Neural cell (in vitro differentiated cells): ENCODE measurements at regions not wholly inside any gene's neighbourhood (a gene's known extent, or its start where the extent isn't known, plus 50 kb on each side); places are given as distances from the start of the nearest gene placed in this dataset.

Experiments
- H2AFZ ChIP-seq: fragments of 200-600, 300-800 bp; sonication (generic), shearing (Covaris generic); 2 replicates; pipeline ENCODE4 v1.6.0; 2014; ENCODE audit warnings: low read depth, mild to moderate bottlenecking, antibody characterized with exemption, low read length, moderate library complexity
- H3F3A ChIP-seq: fragments of 200-600 bp; shearing (Covaris generic); 2 replicates; pipeline ENCODE4 v1.6.1; 2016; ENCODE audit warnings: mild to moderate bottlenecking, moderate library complexity, mixed read lengths, antibody characterized with exemption, low read length; ENCODE audit not compliant: insufficient read depth, poor library complexity, severe bottlenecking
- H3K27ac ChIP-seq: fragments of 200-600, 300-800 bp; sonication (generic), shearing (Covaris generic); 2 replicates; pipeline ENCODE4 v1.5.1; 2014; ENCODE audit warnings: mild to moderate bottlenecking, low read length, moderate library complexity
- H3K27me3 ChIP-seq: fragments of 300-800, 200-600 bp; sonication (generic), shearing (Covaris generic); 2 replicates; pipeline ENCODE4 v1.6.0; 2014; ENCODE audit warnings: mild to moderate bottlenecking, low read depth, low read length, moderate library complexity; ENCODE audit not compliant: insufficient read depth
- H3K36me3 ChIP-seq: fragments of 300-800, 200-600 bp; sonication (generic), shearing (Covaris generic); 2 replicates; pipeline ENCODE4 v1.5.1; 2014; ENCODE audit warnings: mild to moderate bottlenecking, antibody characterized with exemption, low read length, moderate library complexity; ENCODE audit not compliant: insufficient read depth
- H3K4me2 ChIP-seq: fragments of 300-800, 200-600 bp; sonication (generic), shearing (Covaris generic); 2 replicates; pipeline ENCODE4 v1.6.0; 2014; ENCODE audit warnings: mild to moderate bottlenecking, low read length
- H3K4me3 ChIP-seq: fragments of 300-800, 200-600 bp; sonication (generic), shearing (Covaris generic); 2 replicates; pipeline ENCODE4 v1.5.1; 2014; ENCODE audit warnings: mild to moderate bottlenecking, low read length, moderate library complexity
- H3K79me2 ChIP-seq: fragments of 200-600 bp; shearing (Covaris generic); replicated peaks from 2 replicates; pipeline ENCODE4 v1.6.0; 2014; ENCODE audit warnings: mild to moderate bottlenecking, low read length, moderate library complexity; ENCODE audit not compliant: insufficient read depth
- H3K9ac ChIP-seq: fragments of 300-800, 200-600 bp; sonication (generic), shearing (Covaris generic); 2 replicates; pipeline ENCODE4 v1.6.1; 2016; ENCODE audit warnings: mild to moderate bottlenecking, low read length, mixed read lengths
- H3K9me2 ChIP-seq: fragments of 200-600 bp; shearing (Covaris generic); 2 replicates; pipeline ENCODE4 v1.6.1; 2016; ENCODE audit warnings: mild to moderate bottlenecking, low read length, mixed read lengths; ENCODE audit not compliant: insufficient read depth
- H3K9me3 ChIP-seq: fragments of 200-600, 300-800 bp; sonication (generic), shearing (Covaris generic); 2 replicates; pipeline ENCODE4 v1.6.1; 2016; ENCODE audit warnings: mild to moderate bottlenecking, mixed run types, low read length, moderate library complexity, mixed read lengths
- H4K20me1 ChIP-seq: fragments of 200-600 bp; shearing (Covaris generic); 2 replicates; pipeline ENCODE4 v1.6.1; 2016; ENCODE audit warnings: mild to moderate bottlenecking, mixed run types; ENCODE audit not compliant: insufficient read depth
- CTCF ChIP-seq: fragments of 450-650 bp; IDR thresholded peaks from 2 replicates; pipeline ENCODE4 v1.5.1; 2014; ENCODE audit warnings: antibody characterized with exemption, mild to moderate bottlenecking, moderate library complexity; ENCODE audit not compliant: poor library complexity, severe bottlenecking
- EP300 ChIP-seq: fragments of 450-650 bp; conservative IDR thresholded peaks from 2 replicates; pipeline ENCODE4 v1.6.1; 2014; ENCODE audit warnings: antibody characterized with exemption, mild to moderate bottlenecking, moderate library complexity; ENCODE audit not compliant: poor library complexity, severe bottlenecking
- EZH2 ChIP-seq: fragments of 200-600, 300-800 bp; shearing (Covaris generic), sonication (generic); IDR thresholded peaks from 2 replicates; pipeline ENCODE4 v1.6.1; 2014; ENCODE audit warnings: antibody characterized with exemption, low read length, borderline replicate concordance, mild to moderate bottlenecking; ENCODE audit not compliant: insufficient read depth, poor library complexity, severe bottlenecking
- MXI1 ChIP-seq: fragments of 450-650 bp; conservative IDR thresholded peaks from 2 replicates; pipeline ENCODE4 v1.6.1; 2014; ENCODE audit warnings: antibody characterized with exemption, mild to moderate bottlenecking; ENCODE audit not compliant: poor library complexity, severe bottlenecking
- POLR2AphosphoS5 ChIP-seq: IDR thresholded peaks from 2 replicates; pipeline ENCODE4 v1.6.1; 2012
- RAD21 ChIP-seq: fragments of 450-650 bp; conservative IDR thresholded peaks from 2 replicates; pipeline ENCODE4 v1.6.1; 2014; ENCODE audit warnings: antibody characterized with exemption, mild to moderate bottlenecking, moderate library complexity
- REST ChIP-seq: IDR thresholded peaks from 2 replicates; pipeline ENCODE4 v1.6.1; 2012; ENCODE audit warnings: borderline replicate concordance
- SMC3 ChIP-seq: fragments of 450-650 bp; conservative IDR thresholded peaks from 2 replicates; pipeline ENCODE4 v1.6.1; 2014; ENCODE audit warnings: antibody characterized with exemption, mild to moderate bottlenecking, moderate library complexity; ENCODE audit not compliant: poor library complexity
- TAF1 ChIP-seq: IDR thresholded peaks from 2 replicates; pipeline ENCODE4 v1.6.1; 2012; ENCODE audit warnings: low read depth

GRCh38 chr6:1190366-1190765 is 121.5 kb upstream of the FOXQ1 start:
- Histone ChIP-seq H4K20me1 (no peaks in the 10 kb centered on the region), H3K79me2 (no peaks in the 10 kb centered on the region), H3K4me2 (no peak overlapping the region), H3K27ac (no peak overlapping the region), H3K36me3 (no peaks in the 10 kb centered on the region), H3K9ac (no peak overlapping the region), H3K9me2 (no peaks in the 10 kb centered on the region), H2AFZ (no peak overlapping the region), H3K27me3 (no peaks in the 10 kb centered on the region), H3F3A (no peaks in the 10 kb centered on the region), H3K4me3 (no peak overlapping the region), H3K9me3 (no peaks in the 10 kb centered on the region)
- TF ChIP-seq EP300 (no peak), CTCF (no peak), SMC3 (no peak)

GRCh38 chr6:1188199-1188598 is 123.7 kb upstream of the FOXQ1 start:
- no peaks in the 10 kb centered on the region for H3K9me3 ChIP-seq
- no peaks in the 10 kb centered on the region for H3K9me2 ChIP-seq
- no peaks in the 10 kb centered on the region for H3K79me2 ChIP-seq
- H3K4me2 ChIP-seq = no peak overlapping the region
- no peak for TF ChIP-seq SMC3
- no peak for TF ChIP-seq TAF1
- no peak for TF ChIP-seq MXI1
- no peak for TF ChIP-seq REST
- no peak for TF ChIP-seq EP300
- no peak for TF ChIP-seq POLR2AphosphoS5
- no peak for TF ChIP-seq CTCF
- TF ChIP-seq RAD21 = no peak
- TF ChIP-seq EZH2 = no peak
- H3F3A ChIP-seq = no peaks in the 10 kb centered on the region
- H4K20me1 ChIP-seq = no peaks in the 10 kb centered on the region
- no peak overlapping the region for H2AFZ ChIP-seq
- H3K27ac ChIP-seq = no peak overlapping the region
- no peak overlapping the region for H3K9ac ChIP-seq
- no peaks in the 10 kb centered on the region for H3K27me3 ChIP-seq
- no peaks in the 10 kb centered on the region for H3K36me3 ChIP-seq
- no peak overlapping the region for H3K4me3 ChIP-seq
